ENCODE measurements at regions not wholly inside any gene's neighbourhood (a gene's known extent, or its start where the extent isn't known, plus 50 kb on each side); places are given as distances from the start of the nearest gene placed in this dataset.

DNA sequence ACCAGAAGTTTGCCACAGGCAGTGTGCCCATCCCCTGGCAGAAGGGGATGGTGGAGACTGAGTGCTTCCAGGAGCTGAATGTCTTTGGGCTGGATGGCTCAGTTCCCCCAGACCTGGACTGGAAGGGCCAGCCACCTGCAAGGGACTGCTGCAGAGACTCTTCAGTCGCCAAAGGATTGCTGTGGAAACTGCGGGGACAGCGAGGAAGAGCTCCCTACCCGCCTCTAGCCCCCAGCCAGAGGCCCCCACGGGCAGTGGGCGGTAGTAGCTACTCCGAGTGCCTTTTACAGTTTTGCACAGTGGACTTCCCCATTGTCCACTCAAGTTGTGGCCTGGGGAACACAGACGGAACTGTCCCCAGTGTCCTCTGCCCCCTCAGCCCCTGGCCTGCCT lies 138.5 kb downstream of the ZDHHC20 start:
- ChIA-PET POLR2A (no interaction called here), CTCF (ENCODE audit: low intra/inter-chr PET ratio, low total read pairs) (no interaction called here)
- H4K20me1 ChIP-seq (ENCODE audit: insufficient read depth, low read length), result no peaks in the 10 kb centered on the region
- intact Hi-C loops (cut with micrococcal nuclease; ENCODE audit: unreplicated experiment), result no loop called here
- no peak for FAIRE-seq
- no peak for TF ChIP-seq ZSCAN20 (CRISPR knock-in tag; IDR thresholded peaks at IDR 0.05; ENCODE audit: borderline replicate concordance)
- TF ChIP-seq NFYB (CRISPR knock-in tag; IDR thresholded peaks at IDR 0.05), result no peak
- no peak for TF ChIP-seq JUNB (CRISPR knock-in tag; IDR thresholded peaks at IDR 0.05; ENCODE audit: borderline replicate concordance)
- TF ChIP-seq ZNF331 (CRISPR knock-in tag; IDR thresholded peaks at IDR 0.05), result no peak
- TF ChIP-seq ZNF274 (CRISPR knock-in tag; IDR thresholded peaks at IDR 0.05), result no peak
- TF ChIP-seq NFE2L1 (CRISPR knock-in tag; IDR thresholded peaks at IDR 0.05; ENCODE audit: borderline replicate concordance), result no peak
- no peak for TF ChIP-seq CBX2 (IDR thresholded peaks at IDR 0.05; ENCODE audit: low read depth, low read length)
- TF ChIP-seq CBX2 (CRISPR knock-in tag; IDR thresholded peaks at IDR 0.05; ENCODE audit: low read depth), result no peak
- H3K4me1 ChIP-seq (ENCODE audit: insufficient read depth, low read length), result no peaks in the 10 kb centered on the region
- no peak overlapping the region for H3K9ac ChIP-seq (ENCODE audit: insufficient read depth, low read depth, low read length)
- no peaks in the 10 kb centered on the region for H3K36me3 ChIP-seq (replicated peaks in 1 of 2; ENCODE audit: control insufficient read depth in 1 of 2, insufficient read depth in 2 of 2, low read length in 2 of 2)
- no TSS peak for BruUV-seq (replicated peaks)
- H3K27me3 ChIP-seq (ENCODE audit: control insufficient read depth in 1 of 2, insufficient read depth in 2 of 2, low read length in 2 of 2), result no peaks in the 10 kb centered on the region
- no peaks in the 10 kb centered on the region for H3K9me3 ChIP-seq (ENCODE audit: low read length)
- ATAC-seq, result no peak
- no peak overlapping the region for H2AFZ ChIP-seq (ENCODE audit: low read length)
- H3K4me2 ChIP-seq (ENCODE audit: low read depth, low read length), result no peak overlapping the region
- H3K27ac ChIP-seq (ENCODE audit: extremely low read length, insufficient read depth, low read length), result no peak overlapping the region
- no peaks in the 10 kb centered on the region for H3K79me2 ChIP-seq (ENCODE audit: insufficient read depth, low read length)
- DNase-seq (ENCODE audit: low spot score), result no peak
- no peak overlapping the region for H3K4me3 ChIP-seq (replicated peaks in 1 of 3; ENCODE audit: insufficient read depth in 1 of 3, low read depth in 2 of 3, low read length in 3 of 3)
- in situ Hi-C loops (cut with HindIII; ENCODE audit: extremely low pct_ligation_motif_present, low pct_unique_long_range_greater_than_20kb), result no loop called here
- WGBS (ENCODE audit: low lambda C conversion rate), result no CpG with 5 or more reads among the region's 8 CpGs

DNA sequence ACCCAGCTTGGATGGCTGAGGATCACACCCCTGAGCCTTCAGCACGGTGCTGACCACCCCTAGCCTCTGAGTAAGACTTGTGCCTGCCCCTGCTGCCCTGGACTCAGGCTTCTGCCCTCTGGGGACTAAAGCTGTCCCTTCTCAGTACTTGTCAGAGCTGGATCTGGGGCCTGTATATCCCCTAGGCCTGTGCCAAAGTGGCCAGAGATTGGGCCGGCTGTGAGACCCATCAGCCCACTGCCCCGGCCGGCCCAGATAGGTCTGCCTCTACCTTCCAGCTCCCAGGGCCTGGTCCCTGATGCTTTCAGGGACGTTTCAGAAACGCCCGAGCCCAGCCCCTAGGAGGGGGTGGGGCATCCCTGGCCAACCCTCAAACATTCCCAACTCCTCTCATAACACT lies 137.8 kb downstream of the ZDHHC20 start:
- no peaks in the 10 kb centered on the region for H3K4me1 ChIP-seq (ENCODE audit: insufficient read depth, low read length)
- FAIRE-seq, result no peak
- TF ChIP-seq, protein P1, sequence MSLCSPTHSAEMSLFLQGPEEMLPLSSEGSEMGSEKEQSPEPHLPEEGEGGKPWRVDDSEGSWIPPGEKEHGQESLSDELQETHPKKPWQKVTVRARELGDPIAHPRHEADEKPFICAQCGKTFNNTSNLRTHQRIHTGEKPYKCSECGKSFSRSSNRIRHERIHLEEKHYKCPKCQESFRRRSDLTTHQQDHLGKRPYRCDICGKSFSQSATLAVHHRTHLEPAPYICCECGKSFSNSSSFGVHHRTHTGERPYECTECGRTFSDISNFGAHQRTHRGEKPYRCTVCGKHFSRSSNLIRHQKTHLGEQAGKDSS (CRISPR knock-in tag; IDR thresholded peaks at IDR 0.05; ENCODE audit: borderline replicate concordance, low read depth), result no peak
- TF ChIP-seq NBN (conservative IDR thresholded peaks at IDR 0.05), result no peak
- TF ChIP-seq, protein P2, sequence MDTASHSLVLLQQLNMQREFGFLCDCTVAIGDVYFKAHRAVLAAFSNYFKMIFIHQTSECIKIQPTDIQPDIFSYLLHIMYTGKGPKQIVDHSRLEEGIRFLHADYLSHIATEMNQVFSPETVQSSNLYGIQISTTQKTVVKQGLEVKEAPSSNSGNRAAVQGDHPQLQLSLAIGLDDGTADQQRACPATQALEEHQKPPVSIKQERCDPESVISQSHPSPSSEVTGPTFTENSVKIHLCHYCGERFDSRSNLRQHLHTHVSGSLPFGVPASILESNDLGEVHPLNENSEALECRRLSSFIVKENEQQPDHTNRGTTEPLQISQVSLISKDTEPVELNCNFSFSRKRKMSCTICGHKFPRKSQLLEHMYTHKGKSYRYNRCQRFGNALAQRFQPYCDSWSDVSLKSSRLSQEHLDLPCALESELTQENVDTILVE (CRISPR knock-in tag; IDR thresholded peaks at IDR 0.05), result no peak
- no peaks in the 10 kb centered on the region for H3K36me3 ChIP-seq (replicated peaks in 1 of 2; ENCODE audit: control insufficient read depth in 1 of 2, insufficient read depth in 2 of 2, low read length in 2 of 2)
- ChIA-PET CTCF (ENCODE audit: low intra/inter-chr PET ratio, low total read pairs) (no interaction called here), POLR2A (no interaction called here)
- H4K20me1 ChIP-seq (ENCODE audit: insufficient read depth, low read length), result no peaks in the 10 kb centered on the region
- 25% methylated on average over 3 of the region's 7 CpGs for WGBS (ENCODE audit: low lambda C conversion rate)
- ATAC-seq, result no peak
- no peak overlapping the region for H2AFZ ChIP-seq (ENCODE audit: low read length)
- H3K4me2 ChIP-seq (ENCODE audit: low read depth, low read length), result no peak overlapping the region
- H3K27ac ChIP-seq (ENCODE audit: extremely low read length, insufficient read depth, low read length), result no peak overlapping the region
- no peak overlapping the region for H3K4me3 ChIP-seq (replicated peaks in 1 of 3; ENCODE audit: insufficient read depth in 1 of 3, low read depth in 2 of 3, low read length in 3 of 3)
- H3K9me3 ChIP-seq (ENCODE audit: low read length), result no peaks in the 10 kb centered on the region
- H3K9ac ChIP-seq (ENCODE audit: insufficient read depth, low read depth, low read length), result no peak overlapping the region
- BruUV-seq (replicated peaks), result no TSS peak
- in situ Hi-C loops (cut with HindIII; ENCODE audit: extremely low pct_ligation_motif_present, low pct_unique_long_range_greater_than_20kb) (no loop called here), intact Hi-C loops (cut with micrococcal nuclease; ENCODE audit: unreplicated experiment) (no loop called here)
- H3K27me3 ChIP-seq (ENCODE audit: control insufficient read depth in 1 of 2, insufficient read depth in 2 of 2, low read length in 2 of 2), result no peaks in the 10 kb centered on the region
- no peak for DNase-seq (ENCODE audit: low spot score)
- H3K79me2 ChIP-seq (ENCODE audit: insufficient read depth, low read length), result no peaks in the 10 kb centered on the region
